NB4 (cell line): ENCODE measurements at regions not wholly inside any gene's neighbourhood (a gene's known extent, or its start where the extent isn't known, plus 50 kb on each side); places are given as distances from the start of the nearest gene placed in this dataset.

Source experiments
- CTCF ChIP-seq: IDR thresholded peaks from one replicate; pipeline ENCODE4 v1.5.1; 2012; ENCODE audit warnings: low read depth, low read length
- MAX ChIP-seq: IDR thresholded peaks from 2 replicates; pipeline ENCODE4 v1.6.1; 2011; ENCODE audit warnings: low read depth, low read length
- POLR2A ChIP-seq: IDR thresholded peaks from 2 replicates; pipeline ENCODE4 v1.6.1; 2011; ENCODE audit warnings: mild to moderate bottlenecking; ENCODE audit not compliant: insufficient read length; ENCODE audit errors: extremely low read depth

GRCh38 chr1:9477535-9477934 is 61.7 kb upstream of the SLC25A33 start:
- TF ChIP-seq CTCF (no peak), POLR2A (no peak), MAX (no peak)
